ENCODE measurements at regions not wholly inside any gene's neighbourhood (a gene's known extent, or its start where the extent isn't known, plus 50 kb on each side); places are given as distances from the start of the nearest gene placed in this dataset.

GRCh38 chr14:61894452-61895077 lies 132.3 kb downstream of the SNAPC1 start:
- DNase-seq = peak; percentile 61

DNA sequence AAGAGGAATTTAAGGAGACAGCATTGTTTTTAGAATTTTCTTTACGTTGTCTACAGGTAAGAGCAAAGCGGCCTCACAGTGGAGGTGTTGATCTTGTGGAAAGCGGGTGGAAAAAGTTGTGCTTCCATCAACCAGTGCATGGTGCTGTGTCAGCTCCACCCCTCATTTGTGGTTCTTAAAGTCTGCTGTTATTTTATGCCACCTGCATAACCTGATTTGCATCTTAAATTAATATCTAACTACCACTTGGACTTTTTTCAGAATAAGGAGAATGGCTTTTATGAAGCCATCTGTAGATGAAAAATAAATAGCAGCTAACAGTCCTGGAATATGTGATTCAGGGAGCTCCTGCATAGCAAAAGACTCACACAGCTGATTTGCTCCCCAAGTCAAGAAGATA lies 135.1 kb downstream of the SNAPC1 start:
- no peak for DNase-seq

- no peak for DNase-seq
Observed at GRCh38 chr14:61898568-61898967, 136.3 kb downstream of the SNAPC1 start.

DNA sequence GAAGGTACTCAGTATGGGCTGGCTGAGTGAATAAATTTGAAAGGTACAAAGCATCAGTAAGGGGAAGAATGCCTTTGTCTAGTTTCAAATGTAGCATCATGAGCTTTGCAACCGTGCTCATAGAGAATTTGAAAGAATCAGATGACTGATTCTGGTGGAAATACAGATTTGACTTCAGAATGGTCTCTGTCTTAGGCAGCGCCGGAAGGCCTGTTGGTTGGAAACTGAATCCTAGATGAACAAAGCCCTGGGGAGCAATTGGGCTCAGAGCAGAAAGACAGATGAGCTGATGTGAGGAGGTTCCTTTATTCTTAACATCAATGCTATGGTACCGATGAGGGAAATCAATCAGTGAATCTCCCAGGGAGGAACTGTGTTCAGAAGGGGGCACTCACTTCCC lies 137.3 kb downstream of the SNAPC1 start:
- DNase-seq = no peak

GRCh38 chr14:61904946-61905345 lies 142.7 kb downstream of the SNAPC1 start:
- no peak for DNase-seq

- DNase-seq = no peak
Observed at GRCh38 chr14:61911574-61911973, 149.4 kb downstream of the SNAPC1 start.

- DNase-seq = no peak
Observed at GRCh38 chr14:61918998-61919397, 156.8 kb downstream of the SNAPC1 start.

DNA sequence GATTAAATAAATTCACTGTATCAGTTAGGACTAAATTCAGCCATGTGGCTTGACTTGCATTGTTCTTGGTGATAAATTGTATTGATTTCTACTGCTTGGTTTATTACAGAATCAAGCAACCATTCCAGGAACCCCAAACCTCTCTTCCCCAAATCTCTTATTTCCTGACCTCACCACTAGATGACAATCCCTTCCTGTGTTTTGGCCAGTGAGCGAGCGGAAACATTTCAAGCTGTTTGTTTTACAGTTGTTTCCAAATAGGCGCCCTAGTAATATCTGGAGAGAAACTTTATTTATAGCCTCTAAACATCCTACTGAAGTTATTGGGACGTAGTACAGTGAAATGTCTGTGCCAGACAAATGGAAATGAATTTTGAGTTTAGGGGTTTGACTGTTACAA lies 161.1 kb downstream of the SNAPC1 start:
- no peak for DNase-seq

- peak; percentile 2 for DNase-seq
Observed at GRCh38 chr14:61925043-61925442, 162.8 kb downstream of the SNAPC1 start.

GRCh38 chr14:61925732-61926435 lies 163.7 kb downstream of the SNAPC1 start:
- no peak for DNase-seq

DNA sequence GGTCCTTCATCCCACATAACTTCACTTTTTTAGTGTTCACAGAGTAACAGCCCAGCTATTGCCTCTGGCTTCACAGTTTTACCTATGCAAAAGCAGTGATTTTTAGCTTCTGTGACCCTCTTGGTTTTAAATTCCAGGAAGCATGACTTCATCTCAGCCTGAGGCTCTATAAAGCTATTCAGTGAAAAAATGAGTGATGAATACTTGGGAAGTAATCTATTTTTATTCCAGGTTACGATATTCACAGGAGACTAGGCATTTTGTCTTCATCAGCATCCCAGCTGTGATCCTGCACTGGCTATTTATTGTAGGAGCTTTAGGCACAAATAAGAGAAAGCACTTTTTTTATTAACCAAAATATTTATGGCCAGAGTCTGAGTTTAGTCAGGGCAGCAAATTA lies 164.8 kb downstream of the SNAPC1 start:
- DNase-seq = no peak

- no peak for DNase-seq
Observed at GRCh38 chr14:61927520-61927919, 165.3 kb downstream of the SNAPC1 start.

GRCh38 chr14:61928300-61928699 lies 166.1 kb downstream of the SNAPC1 start:
- no peak for DNase-seq

GRCh38 chr14:61928701-61929100 lies 166.5 kb downstream of the SNAPC1 start:
- no peak for DNase-seq

DNA sequence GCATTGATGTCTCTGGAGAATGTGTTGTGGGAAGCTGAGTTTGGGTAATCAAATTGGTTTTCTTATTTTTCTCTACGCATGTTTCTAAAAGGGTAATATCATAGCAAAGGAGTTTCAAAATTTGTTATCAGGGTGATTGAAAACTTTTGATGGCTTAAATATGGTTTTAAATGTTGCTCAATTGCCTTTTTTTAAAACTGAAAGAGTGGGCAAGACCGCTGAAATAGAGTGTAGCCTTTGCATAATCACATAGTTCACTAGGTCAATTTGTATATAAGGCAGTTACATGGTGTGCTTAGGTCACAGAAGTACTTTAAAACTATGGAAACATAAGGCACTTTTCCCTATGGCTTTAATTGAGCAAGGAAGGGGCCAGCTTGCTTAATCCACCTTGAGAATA lies 167.4 kb downstream of the SNAPC1 start:
- DNase-seq = no peak

DNA sequence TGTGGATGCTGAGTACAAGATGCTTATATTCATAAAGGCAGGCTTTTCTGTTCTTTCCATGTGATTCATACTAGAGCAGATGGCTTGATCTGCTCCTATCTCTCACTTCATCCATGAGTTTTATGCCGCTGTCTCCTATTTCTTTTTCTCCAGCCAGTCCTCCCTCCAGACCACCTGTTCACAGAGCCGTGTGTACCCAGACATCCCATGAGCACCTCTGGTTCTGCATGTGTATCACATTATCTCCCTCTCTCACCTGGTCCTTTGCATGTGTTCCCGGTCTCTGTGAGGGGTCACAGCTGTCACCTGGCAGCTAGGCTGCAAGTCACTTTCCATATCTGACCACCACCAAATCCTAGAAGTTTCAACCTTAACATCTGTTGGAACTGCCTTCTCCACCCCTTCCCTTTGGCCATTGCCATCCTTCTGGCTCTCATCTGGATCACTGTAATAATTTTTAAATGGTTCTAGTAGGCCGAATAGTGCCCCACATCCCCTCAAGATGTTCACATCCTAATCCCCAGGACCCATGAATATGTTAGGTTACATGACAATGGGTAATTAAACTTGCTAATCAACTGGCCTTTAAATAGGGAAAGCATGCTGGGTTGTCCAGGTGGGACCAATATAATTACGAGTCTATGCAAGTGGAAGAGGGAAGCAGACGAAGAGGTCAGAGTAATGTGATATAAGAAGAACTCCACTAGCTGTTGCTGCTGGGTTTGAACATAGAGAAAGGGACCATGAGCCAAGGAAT lies 168.1 kb downstream of the SNAPC1 start:
- DNase-seq = no peak

GRCh38 chr14:61932974-61933373 lies 170.8 kb downstream of the SNAPC1 start:
- no peak for DNase-seq

GRCh38 chr14:61934385-61934784 lies 172.2 kb downstream of the SNAPC1 start:
- DNase-seq = no peak

GRCh38 chr14:61939776-61940175 lies 177.6 kb downstream of the SNAPC1 start:
- DNase-seq = no peak

DNA sequence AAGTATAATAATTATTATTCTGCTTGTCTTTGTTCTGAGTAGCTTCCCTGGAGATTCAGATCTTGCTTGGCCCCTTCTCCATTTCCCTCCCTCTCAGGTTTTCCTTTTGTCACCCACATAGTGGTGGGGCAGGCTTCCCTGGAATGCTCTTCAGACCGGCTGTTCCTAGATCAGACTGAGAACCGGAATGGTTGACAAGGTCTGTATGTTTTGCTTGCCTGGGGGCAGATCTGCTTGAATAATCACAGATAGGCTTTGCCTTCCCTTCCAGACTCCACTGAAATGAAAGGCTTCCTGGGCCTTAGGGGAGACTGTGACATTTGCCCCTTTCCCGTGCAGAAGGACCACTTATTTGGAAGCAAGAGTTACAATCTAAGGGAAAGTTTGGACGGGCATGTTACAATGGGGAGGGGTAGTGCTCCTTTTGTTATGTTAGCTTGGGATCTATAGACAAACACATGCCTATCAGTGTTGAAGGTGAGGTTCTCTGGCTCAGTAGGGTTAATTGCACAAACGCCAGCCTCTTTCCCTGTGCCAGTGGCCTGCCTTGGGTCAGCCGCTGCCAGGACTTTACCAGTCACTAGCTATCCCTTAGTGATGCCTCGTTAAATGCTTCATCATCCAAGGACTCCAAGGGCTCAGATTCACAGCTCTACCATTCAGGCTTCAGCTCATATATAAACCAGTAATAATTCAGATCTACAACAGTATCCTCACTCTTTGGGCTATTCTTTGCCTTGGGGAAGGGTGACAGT lies 178.6 kb downstream of the SNAPC1 start:
- DNase-seq = no peak

DNA sequence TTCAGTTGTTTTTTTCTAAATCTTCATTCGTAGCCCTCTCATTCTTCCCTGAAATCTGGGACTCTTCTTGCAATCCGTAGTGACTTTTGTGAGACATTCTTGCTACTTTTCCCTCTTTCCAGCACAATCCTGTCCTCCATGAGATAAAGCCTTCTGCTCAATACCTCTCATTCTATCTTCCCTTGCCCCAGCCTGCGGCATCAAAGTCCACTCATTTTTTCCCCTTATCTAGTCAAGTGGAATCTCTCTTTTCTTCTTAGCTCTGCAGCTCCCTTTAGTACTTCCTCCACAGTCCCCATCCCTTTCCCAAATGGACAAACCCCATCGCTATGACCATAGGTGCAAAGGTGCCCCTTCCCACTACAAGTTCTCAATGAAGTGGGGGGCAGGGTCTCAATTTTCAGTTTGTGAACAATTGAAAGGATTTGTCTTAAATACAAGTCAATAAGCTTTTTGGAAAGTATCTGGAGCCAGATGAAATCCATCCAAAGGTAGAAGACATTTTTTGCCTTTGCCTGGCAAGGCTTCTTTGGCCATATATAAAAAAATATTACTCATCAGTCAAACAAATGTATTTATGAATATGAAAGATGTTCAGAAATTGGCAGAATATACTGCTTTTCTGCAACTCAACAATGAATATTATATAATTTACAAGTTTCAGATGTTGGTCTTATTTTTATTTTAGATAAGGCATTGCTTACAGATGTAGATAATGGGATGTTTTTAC lies 179.4 kb downstream of the SNAPC1 start:
- DNase-seq = no peak

GRCh38 chr14:61948376-61948775 lies 186.2 kb downstream of the SNAPC1 start:
- no peak for DNase-seq

- DNase-seq = no peak
Observed at GRCh38 chr14:61950340-61950739, 188.1 kb downstream of the SNAPC1 start.
